MCF 10A (cell line): ENCODE measurements at regions not wholly inside any gene's neighbourhood (a gene's known extent, or its start where the extent isn't known, plus 50 kb on each side); places are given as distances from the start of the nearest gene placed in this dataset.

Source experiments
- BruUV-seq: library from RNA; stranded (reverse); fragments of 400-500 nt; replicated peaks from 2 replicates; lab custom pipeline; 2021; lab: Mats Ljungman, UMichigan
- CTCF ChIA-PET: fragments of 300-600 bp; sonication (Branson Sonifier 250); formaldehyde crosslinking; extraction: SDS; loops from one replicate; lab custom pipeline; 2021; ENCODE audit warnings: antibody characterized with exemption, inconsistent platforms; lab: Yijun Ruan, JAX
- POLR2A ChIA-PET: fragments of 300-600, 350-650 bp; sonication (Branson Sonifier 250); formaldehyde crosslinking; extraction: SDS; loops from one replicate; lab custom pipeline; 2020; ENCODE audit warnings: antibody characterized with exemption, inconsistent platforms; lab: Yijun Ruan, JAX
- DNase-seq: peaks from one replicate; pipeline ENCODE4 v3.0.0-alpha.2; 2018; ENCODE audit not compliant: unreplicated experiment
- H3K27ac Mint-ChIP-seq: one replicate; pipeline ENCODE4 v1.8.0; 2022; ENCODE audit warnings: mild to moderate bottlenecking, low read depth, mixed read lengths; ENCODE audit not compliant: unreplicated experiment
- H3K27me3 Mint-ChIP-seq: one replicate; pipeline ENCODE4 v1.8.0; 2022; ENCODE audit warnings: mixed read lengths; ENCODE audit not compliant: insufficient read depth, unreplicated experiment
- H3K36me3 Mint-ChIP-seq: one replicate; pipeline ENCODE4 v1.8.0; 2022; ENCODE audit warnings: mild to moderate bottlenecking, moderate library complexity, mixed read lengths; ENCODE audit not compliant: insufficient read depth, unreplicated experiment
- H3K4me1 Mint-ChIP-seq: one replicate; pipeline ENCODE4 v1.8.0; 2022; ENCODE audit warnings: mixed read lengths; ENCODE audit not compliant: insufficient read depth, unreplicated experiment
- H3K4me3 Mint-ChIP-seq: one replicate; pipeline ENCODE4 v1.8.0; 2022; ENCODE audit warnings: mild to moderate bottlenecking, moderate library complexity, mixed read lengths; ENCODE audit not compliant: unreplicated experiment
- H3K9me3 Mint-ChIP-seq: one replicate; pipeline ENCODE4 v1.8.0; 2022; ENCODE audit warnings: mixed read lengths; ENCODE audit not compliant: unreplicated experiment
- CTCF ChIP-seq: fragments of 200-600 bp; IDR thresholded peaks from one replicate; pipeline ENCODE4 v1.8.0; 2022; ENCODE audit warnings: antibody characterized with exemption, mild to moderate bottlenecking; ENCODE audit not compliant: unreplicated experiment
- intact Hi-C: fragments of 100-400 bp; cut with micrococcal nuclease; formaldehyde crosslinking; loops from 2 replicates; pipeline ENCODE4 v1.14.1; 2022

- ChIA-PET CTCF (no interaction called here), POLR2A (no interaction called here)
- no TSS peak for BruUV-seq
- Mint-ChIP-seq H3K4me3 (no peak overlapping the region), H3K27ac (no peak overlapping the region), H3K27me3 (no peaks in the 10 kb centered on the region), H3K4me1 (peaks cover 10% of the 10 kb centered on the region), H3K9me3 (no peaks in the 10 kb centered on the region), H3K36me3 (no peaks in the 10 kb centered on the region)
- no peak for TF ChIP-seq CTCF
- peak; percentile 44 for DNase-seq
- intact Hi-C loops: no loop called here
These were observed 303.7 kb downstream of the SS18 start for GRCh38 chr18:25786758-25787157.

GRCh38 chr18:25780105-25780504, 310.3 kb downstream of the SS18 start:
- peaks cover 25% of the 10 kb centered on the region for H3K27me3 Mint-ChIP-seq
- no peak overlapping the region for H3K27ac Mint-ChIP-seq
- ChIA-PET CTCF (no interaction called here), POLR2A (no interaction called here)
- TF ChIP-seq CTCF: no peak
- H3K4me1 Mint-ChIP-seq: no peaks in the 10 kb centered on the region
- no peaks in the 10 kb centered on the region for H3K9me3 Mint-ChIP-seq
- no peak overlapping the region for H3K4me3 Mint-ChIP-seq
- BruUV-seq: no TSS peak
- DNase-seq: no peak
- H3K36me3 Mint-ChIP-seq: no peaks in the 10 kb centered on the region
- intact Hi-C loops: no loop called here

- Mint-ChIP-seq H3K27ac (no peak overlapping the region), H3K27me3 (peaks cover 20% of the 10 kb centered on the region), H3K4me1 (no peaks in the 10 kb centered on the region), H3K9me3 (peaks cover 6% of the 10 kb centered on the region), H3K4me3 (no peak overlapping the region), H3K36me3 (no peaks in the 10 kb centered on the region)
- POLR2A ChIA-PET: no interaction called here
- intact Hi-C loops: no loop called here
- no peak for DNase-seq
- CTCF ChIA-PET: no interaction called here
- BruUV-seq: no TSS peak
- no peak for TF ChIP-seq CTCF
These were observed 318.6 kb downstream of the SS18 start for GRCh38 chr18:25771796-25772195.

- TF ChIP-seq CTCF: no peak
- Mint-ChIP-seq H3K4me1 (no peaks in the 10 kb centered on the region), H3K4me3 (no peak overlapping the region), H3K9me3 (no peaks in the 10 kb centered on the region), H3K27me3 (no peaks in the 10 kb centered on the region), H3K36me3 (no peaks in the 10 kb centered on the region), H3K27ac (no peak overlapping the region)
- no peak for DNase-seq
- ChIA-PET POLR2A (interaction anchor here (0.6 kb wide), 1 partner anchor 159 kb away, joined by 3 read pairs; no protein-coding TSS in a partner anchor), CTCF (interaction anchor here (0.6 kb wide), 1 partner anchor 738 kb away, joined by 3 read pairs; no protein-coding TSS in a partner anchor)
- intact Hi-C loops: no loop called here
- BruUV-seq: no TSS peak
These were observed 325.6 kb downstream of the SS18 start for GRCh38 chr18:25764777-25765176.
